GM12878 (cell line): ENCODE measurements at regions not wholly inside any gene's neighbourhood (a gene's known extent, or its start where the extent isn't known, plus 50 kb on each side); places are given as distances from the start of the nearest gene placed in this dataset.
"Not testable (repeated sequence)": the region's sequence is repeated elsewhere in the genome, so short reads cannot be mapped to it uniquely, and the experiment has no call there.

Source experiments
- ATAC-seq: fragments of 200-7000 bp; cut with Tn5 transposase; 3 replicates; pipeline ENCODE4 v1.9.1; 2020; ENCODE audit warnings: mild to moderate bottlenecking, moderate library complexity
- BruUV-seq: library from RNA; stranded (reverse); fragments of 400-500 nt; replicated peaks from 2 replicates; lab custom pipeline; 2021; lab: Mats Ljungman, UMichigan
- CTCF ChIA-PET: fragments of 300-600 bp; sonication (Branson Sonifier 250); formaldehyde crosslinking; extraction: SDS; loops from one replicate; lab custom pipeline; 2021; ENCODE audit warnings: inconsistent platforms; lab: Yijun Ruan, JAX
- POLR2A ChIA-PET: fragments of 350-600 bp; formaldehyde crosslinking; extraction: SDS; loops from one replicate; lab custom pipeline; 2021; ENCODE audit warnings: inconsistent platforms; lab: Charles Lee
- RAD21 ChIA-PET: fragments of 300-600 bp; sonication (Branson Sonifier 250); formaldehyde crosslinking; loops from one replicate; lab custom pipeline; 2023; ENCODE audit warnings: antibody characterized with exemption; ENCODE audit not compliant: unreplicated experiment; lab: Charles Lee
- SMC1A ChIA-PET: fragments of 300-600 bp; sonication (Branson Sonifier 250); formaldehyde crosslinking; loops from one replicate; lab custom pipeline; 2023; ENCODE audit not compliant: unreplicated experiment, uncharacterized antibody; lab: Charles Lee
- DNase-seq: peaks from one replicate; pipeline ENCODE4 v3.0.0-alpha.2; 2011; ENCODE audit warnings: low read depth, low spot score
- FAIRE-seq: peaks from 3 replicates; lab custom pipeline; 2011; peaks lifted over from hg19 to GRCh38; lab: Jason Lieb, UNC
- H2AFZ ChIP-seq: 2 replicates; pipeline ENCODE4 v1.6.0; 2011; ENCODE audit warnings: low read depth, low read length, control low read depth; ENCODE audit not compliant: control insufficient read depth
- H3K27ac ChIP-seq: 2 replicates; pipeline ENCODE4 v1.5.1; 2011; ENCODE audit warnings: control low read depth; ENCODE audit not compliant: control insufficient read depth, insufficient read depth
- H3K27me3 ChIP-seq, 2 experiments: replicated peaks in 1 of 2; 2 replicates each; pipeline versions ENCODE4 v1.6.0 to v1.6.1; 2011; ENCODE audit warnings: low read length in 1 of 2; ENCODE audit not compliant: control insufficient read depth in 2 of 2, insufficient read depth in 2 of 2
- H3K36me3 ChIP-seq, 2 experiments: 2 replicates each; pipeline ENCODE4 v1.5.1; 2011; ENCODE audit warnings: low read length in 1 of 2; ENCODE audit not compliant: control insufficient read depth in 2 of 2, insufficient read depth in 2 of 2
- H3K4me1 ChIP-seq: 2 replicates; pipeline ENCODE4 v1.6.1; 2011; ENCODE audit warnings: mild to moderate bottlenecking, low read length, moderate library complexity, mixed read lengths; ENCODE audit not compliant: control insufficient read depth, insufficient read depth
- H3K4me2 ChIP-seq: 2 replicates; pipeline ENCODE4 v1.6.0; 2011; ENCODE audit warnings: control low read depth; ENCODE audit not compliant: control insufficient read depth, insufficient read depth
- H3K4me3 ChIP-seq: fragments of 200-600 bp; sonication (generic); 2 replicates; pipeline ENCODE4 v1.5.1; 2016
- H3K79me2 ChIP-seq: 2 replicates; pipeline ENCODE4 v1.6.0; 2011; ENCODE audit warnings: low read length; ENCODE audit not compliant: control insufficient read depth, insufficient read depth
- H3K9ac ChIP-seq: 2 replicates; pipeline ENCODE4 v1.8.0; 2011; ENCODE audit warnings: low read length, control low read depth, mixed read lengths; ENCODE audit not compliant: control insufficient read depth, insufficient read depth
- H3K9me3 ChIP-seq: replicated peaks from 3 replicates; pipeline ENCODE4 v1.5.1; 2011; ENCODE audit warnings: mild to moderate bottlenecking, low read length; ENCODE audit not compliant: control insufficient read depth, insufficient read depth
- H4K20me1 ChIP-seq: 2 replicates; pipeline ENCODE4 v1.6.0; 2011; ENCODE audit not compliant: control insufficient read depth, insufficient read depth
- HCFC1 ChIP-seq: fragments of 150-350 bp; IDR thresholded peaks from 2 replicates; pipeline ENCODE4 v1.6.1; 2014; ENCODE audit warnings: low read length
- JUND ChIP-seq: IDR thresholded peaks from 2 replicates; pipeline ENCODE4 v1.6.1; 2012; ENCODE audit warnings: low read depth, mild to moderate bottlenecking, low read length, improper control_type of control experiment, moderate library complexity
- PML ChIP-seq: IDR thresholded peaks from 2 replicates; pipeline ENCODE4 v1.6.1; 2012; ENCODE audit warnings: low read length, inconsistent platforms
- WGBS: methylation state at CpG from one replicate; pipeline ENCODE4 v1.1.6; 2016; ENCODE audit warnings: low lambda C conversion rate; ENCODE audit not compliant: insufficient replicate concordance, insufficient coverage; ENCODE audit errors: missing lambda C conversion rate; 5-methylcytosine and 5-hydroxymethylcytosine counted together
- in situ Hi-C: fragments of 300-500 bp; cut with MboI; formaldehyde crosslinking; loops from 9 replicates; pipeline ENCODE4 v1.14.3; 2018; ENCODE audit warnings: mixed read lengths
- intact Hi-C: fragments of 100-400 bp; cut with micrococcal nuclease; formaldehyde crosslinking; loops from one replicate; pipeline ENCODE4 v1.14.2; 2022; ENCODE audit not compliant: unreplicated experiment

DNA sequence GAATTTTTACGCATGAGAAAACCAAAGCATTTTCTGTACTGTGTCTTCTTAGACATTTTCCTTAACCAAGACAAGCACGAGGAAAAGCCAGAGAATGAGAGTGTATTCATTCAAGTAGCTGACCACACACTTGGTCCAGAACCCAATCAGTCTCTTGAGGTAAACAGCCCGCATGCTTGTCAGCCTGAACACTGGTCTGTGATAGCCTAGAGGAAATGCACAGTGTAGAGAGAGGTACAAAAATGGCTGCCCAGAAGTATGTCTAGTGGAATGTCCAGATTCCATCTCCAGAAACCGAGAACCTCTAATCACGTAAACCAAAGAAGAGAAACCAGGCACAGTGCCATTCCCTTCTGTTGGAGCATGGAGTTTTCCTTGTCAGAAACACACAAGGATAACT, 80.0 kb upstream of the SNX2 start (continued):
- no peak for TF ChIP-seq PML
- TF ChIP-seq HCFC1, result no peak
- TF ChIP-seq, all 136 proteins: peak for 0

DNA sequence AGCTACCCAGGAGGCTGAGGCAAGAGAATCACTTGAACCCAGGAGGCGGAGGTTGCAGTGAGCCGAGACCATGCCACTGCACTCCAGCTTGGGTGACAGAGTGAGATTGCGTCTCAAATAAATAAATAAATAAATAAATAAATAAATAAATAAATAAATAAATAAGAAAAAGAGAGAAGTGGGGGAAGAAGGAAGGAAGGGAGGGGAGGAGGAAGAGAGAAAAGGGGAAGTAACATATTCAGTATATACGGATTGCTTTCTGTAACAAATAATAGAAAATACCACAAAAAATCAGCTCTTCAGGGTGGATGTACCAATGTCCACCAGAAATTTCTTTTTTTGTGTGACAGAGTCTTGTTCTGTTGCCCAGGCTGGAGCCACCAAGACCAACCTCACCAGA, 78.1 kb upstream of the SNX2 start:
- in situ Hi-C loops, BruUV-seq, H4K20me1 ChIP-seq, DNase-seq, FAIRE-seq, H3K9ac ChIP-seq, H3K4me3 ChIP-seq, CTCF ChIA-PET, H3K4me2 ChIP-seq, H3K9me3 ChIP-seq, H3K79me2 ChIP-seq, POLR2A ChIA-PET, RAD21 ChIA-PET, H3K27ac ChIP-seq, H3K27me3 ChIP-seq, intact Hi-C loops, H3K36me3 ChIP-seq, ATAC-seq: not testable (repeated sequence)
- Histone ChIP-seq H2AFZ (peak overlapping the region; percentile 44), H3K4me1 (peaks cover 12% of the 10 kb centered on the region)
- WGBS, result 82% methylated on average over 4 of the region's 4 CpGs
- SMC1A ChIA-PET, result interaction anchor here (1.5 kb wide), 1 partner anchor 8 kb away, joined by 3 read pairs; no protein-coding TSS in a partner anchor

DNA sequence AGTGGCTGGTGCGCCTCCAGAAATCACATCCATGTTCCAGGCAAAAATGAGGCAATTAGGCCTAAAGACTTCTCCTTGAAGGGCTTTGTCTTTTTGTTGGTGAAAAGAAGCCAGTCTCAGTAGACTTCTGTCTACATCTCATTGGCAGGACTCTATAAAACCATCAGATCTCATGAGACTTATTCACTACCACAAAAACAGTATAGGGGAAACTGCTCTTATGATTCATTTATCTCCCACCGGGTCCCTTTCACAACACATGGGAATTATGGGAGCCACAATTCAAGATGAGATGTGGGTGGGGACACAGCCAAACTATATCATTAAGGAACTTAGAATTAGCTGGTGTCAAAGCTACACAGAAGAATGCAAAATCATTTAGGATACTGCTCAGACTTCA, 77.7 kb upstream of the SNX2 start:
- in situ Hi-C loops, result no loop called here

More for the DNA sequence above, 77.7 kb upstream of the SNX2 start:
- DNase-seq, result no peak
- Histone ChIP-seq H3K79me2 (no peaks in the 10 kb centered on the region), H3K9ac (no peak overlapping the region), H2AFZ (peak overlapping the region; percentile 44), H3K36me3 (no peaks in the 10 kb centered on the region), H3K27me3 (no peaks in the 10 kb centered on the region), H3K4me2 (peak overlapping the region; percentile 13; the same call in 1 of the 2 replicates), H3K4me1 (peaks cover 14% of the 10 kb centered on the region), H3K4me3 (no peak overlapping the region), H3K27ac (no peak overlapping the region), H4K20me1 (no peaks in the 10 kb centered on the region), H3K9me3 (no peaks in the 10 kb centered on the region; the same call in 2 of the 3 replicates)
- POLR2A ChIA-PET, result no interaction called here
- no peak for ATAC-seq
- 50% methylated on average over 2 of the region's 2 CpGs for WGBS
- intact Hi-C loops, result no loop called here
- no TSS peak for BruUV-seq
- CTCF ChIA-PET, result no interaction called here
- FAIRE-seq, result no peak
- SMC1A ChIA-PET, result no interaction called here
- RAD21 ChIA-PET, result no interaction called here
- TF ChIP-seq JUND, result no peak
